ENCODE measurements at regions not wholly inside any gene's neighbourhood (a gene's known extent, or its start where the extent isn't known, plus 50 kb on each side); places are given as distances from the start of the nearest gene placed in this dataset.

DNA sequence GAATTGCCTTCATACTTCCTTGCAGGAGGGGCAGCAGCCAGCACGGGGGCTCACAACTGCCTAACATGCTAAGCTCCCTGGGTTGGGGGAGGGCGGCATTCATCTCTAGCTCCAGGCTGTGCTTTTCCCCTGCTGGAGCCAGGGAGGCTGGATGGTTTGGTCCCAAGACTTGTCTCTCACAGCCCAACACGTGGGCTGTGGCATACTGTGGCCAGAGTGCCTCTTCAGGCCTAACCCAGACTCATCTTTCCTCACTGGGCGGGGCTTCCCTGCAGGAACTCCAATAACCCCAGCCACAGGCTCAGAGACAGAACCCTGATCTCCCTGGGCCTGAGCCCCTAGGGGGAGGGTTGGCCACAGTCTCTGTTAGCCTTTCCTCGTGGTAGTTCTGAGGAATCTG lies 121.9 kb upstream of the PLET1 start:
- TF ChIP-seq, protein P1, sequence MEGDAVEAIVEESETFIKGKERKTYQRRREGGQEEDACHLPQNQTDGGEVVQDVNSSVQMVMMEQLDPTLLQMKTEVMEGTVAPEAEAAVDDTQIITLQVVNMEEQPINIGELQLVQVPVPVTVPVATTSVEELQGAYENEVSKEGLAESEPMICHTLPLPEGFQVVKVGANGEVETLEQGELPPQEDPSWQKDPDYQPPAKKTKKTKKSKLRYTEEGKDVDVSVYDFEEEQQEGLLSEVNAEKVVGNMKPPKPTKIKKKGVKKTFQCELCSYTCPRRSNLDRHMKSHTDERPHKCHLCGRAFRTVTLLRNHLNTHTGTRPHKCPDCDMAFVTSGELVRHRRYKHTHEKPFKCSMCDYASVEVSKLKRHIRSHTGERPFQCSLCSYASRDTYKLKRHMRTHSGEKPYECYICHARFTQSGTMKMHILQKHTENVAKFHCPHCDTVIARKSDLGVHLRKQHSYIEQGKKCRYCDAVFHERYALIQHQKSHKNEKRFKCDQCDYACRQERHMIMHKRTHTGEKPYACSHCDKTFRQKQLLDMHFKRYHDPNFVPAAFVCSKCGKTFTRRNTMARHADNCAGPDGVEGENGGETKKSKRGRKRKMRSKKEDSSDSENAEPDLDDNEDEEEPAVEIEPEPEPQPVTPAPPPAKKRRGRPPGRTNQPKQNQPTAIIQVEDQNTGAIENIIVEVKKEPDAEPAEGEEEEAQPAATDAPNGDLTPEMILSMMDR (IDR thresholded peaks at IDR 0.05): no peak
- TF ChIP-seq POLR2A (IDR thresholded peaks at IDR 0.05): no peak

Measured in breast epithelium (tissue), 3 donors.